ENCODE measurements at regions not wholly inside any gene's neighbourhood (a gene's known extent, or its start where the extent isn't known, plus 50 kb on each side); places are given as distances from the start of the nearest gene placed in this dataset.

DNA sequence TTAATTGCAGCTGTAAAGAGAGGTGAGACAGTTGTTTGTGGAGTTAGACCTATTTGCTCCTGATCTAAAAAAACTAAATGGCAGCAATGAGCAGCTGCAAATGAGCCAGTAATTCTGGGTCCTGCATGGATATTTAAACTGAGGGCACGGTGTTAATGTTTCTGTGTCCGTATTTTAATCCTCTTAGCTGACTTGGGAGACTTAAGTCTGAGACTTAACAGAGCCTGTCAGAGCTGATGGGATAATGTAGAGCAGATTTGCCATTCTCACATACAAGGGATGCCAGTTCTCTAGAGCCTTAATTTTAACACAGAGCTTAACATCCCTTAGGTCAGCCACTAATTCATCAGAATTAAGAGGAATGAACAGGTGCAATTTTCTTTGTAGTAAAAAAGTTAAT lies 178.6 kb upstream of the PDE3A start:
- no peaks in the 10 kb centered on the region for H3K36me3 Mint-ChIP-seq
- TF ChIP-seq RELA (CRISPR knock-in tag; IDR thresholded peaks at IDR 0.05; ENCODE audit: borderline replicate concordance) (no peak), ZNF317 (CRISPR knock-in tag; IDR thresholded peaks at IDR 0.05; ENCODE audit: borderline replicate concordance, low read depth) (no peak), ZNF232 (CRISPR knock-in tag; IDR thresholded peaks at IDR 0.05) (no peak), OVOL2 (CRISPR knock-in tag; IDR thresholded peaks at IDR 0.05; ENCODE audit: borderline replicate concordance) (no peak)
- TF ChIP-seq, protein P1, sequence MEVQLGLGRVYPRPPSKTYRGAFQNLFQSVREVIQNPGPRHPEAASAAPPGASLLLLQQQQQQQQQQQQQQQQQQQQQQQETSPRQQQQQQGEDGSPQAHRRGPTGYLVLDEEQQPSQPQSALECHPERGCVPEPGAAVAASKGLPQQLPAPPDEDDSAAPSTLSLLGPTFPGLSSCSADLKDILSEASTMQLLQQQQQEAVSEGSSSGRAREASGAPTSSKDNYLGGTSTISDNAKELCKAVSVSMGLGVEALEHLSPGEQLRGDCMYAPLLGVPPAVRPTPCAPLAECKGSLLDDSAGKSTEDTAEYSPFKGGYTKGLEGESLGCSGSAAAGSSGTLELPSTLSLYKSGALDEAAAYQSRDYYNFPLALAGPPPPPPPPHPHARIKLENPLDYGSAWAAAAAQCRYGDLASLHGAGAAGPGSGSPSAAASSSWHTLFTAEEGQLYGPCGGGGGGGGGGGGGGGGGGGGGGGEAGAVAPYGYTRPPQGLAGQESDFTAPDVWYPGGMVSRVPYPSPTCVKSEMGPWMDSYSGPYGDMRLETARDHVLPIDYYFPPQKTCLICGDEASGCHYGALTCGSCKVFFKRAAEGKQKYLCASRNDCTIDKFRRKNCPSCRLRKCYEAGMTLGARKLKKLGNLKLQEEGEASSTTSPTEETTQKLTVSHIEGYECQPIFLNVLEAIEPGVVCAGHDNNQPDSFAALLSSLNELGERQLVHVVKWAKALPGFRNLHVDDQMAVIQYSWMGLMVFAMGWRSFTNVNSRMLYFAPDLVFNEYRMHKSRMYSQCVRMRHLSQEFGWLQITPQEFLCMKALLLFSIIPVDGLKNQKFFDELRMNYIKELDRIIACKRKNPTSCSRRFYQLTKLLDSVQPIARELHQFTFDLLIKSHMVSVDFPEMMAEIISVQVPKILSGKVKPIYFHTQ (CRISPR knock-in tag; IDR thresholded peaks at IDR 0.05), result no peak
- no peaks in the 10 kb centered on the region for H3K9me3 Mint-ChIP-seq
- DNase-seq (ENCODE audit: low spot score), result no peak
- ATAC-seq, result no peak
- H3K4me3 Mint-ChIP-seq, result no peak overlapping the region
- no peaks in the 10 kb centered on the region for H3K27me3 Mint-ChIP-seq (ENCODE audit: low read depth)
- no peak overlapping the region for H3K27ac Mint-ChIP-seq
- CTCF ChIA-PET, result no interaction called here
- H3K4me1 Mint-ChIP-seq, result peaks cover 7% of the 10 kb centered on the region
- POLR2A ChIA-PET, result interaction anchor here (0.5 kb wide), 1 partner anchor 132 kb away, joined by 3 read pairs; no protein-coding TSS in a partner anchor

DNA sequence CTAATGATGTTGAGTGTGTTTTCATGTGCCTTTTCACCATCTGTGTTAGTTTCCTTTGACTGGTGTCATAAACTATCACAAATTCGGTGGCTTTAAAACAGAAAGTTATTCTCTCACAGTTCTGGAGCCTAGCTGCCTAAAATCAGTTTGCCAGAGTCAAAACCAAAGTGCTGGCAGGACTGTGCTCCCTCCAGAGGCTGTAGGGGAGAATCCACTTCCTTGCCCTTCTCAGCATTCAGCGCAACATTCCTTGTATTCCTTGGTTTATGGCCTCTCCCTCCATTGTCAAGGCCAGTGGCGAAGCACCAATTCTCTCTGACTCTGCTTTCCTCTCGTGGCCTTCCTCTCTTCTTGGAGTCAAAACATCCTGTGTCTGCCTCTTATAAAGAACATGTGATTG lies 174.2 kb upstream of the PDE3A start:
- peak; percentile 46 for DNase-seq (ENCODE audit: low spot score)
- Mint-ChIP-seq H3K27me3 (ENCODE audit: low read depth) (no peaks in the 10 kb centered on the region), H3K27ac (peak overlapping the region; percentile 23; the same call in 1 of the 2 replicates), H3K4me1 (0 out of 2 replicates have a peak, but pooled peaks cover 2% of the 10 kb centered on the region), H3K36me3 (no peaks in the 10 kb centered on the region), H3K9me3 (no peaks in the 10 kb centered on the region), H3K4me3 (no peak overlapping the region)
- CTCF ChIA-PET, result interaction anchor here (1.4 kb wide), 1 partner anchor 278 kb away, joined by 8 read pairs; no protein-coding TSS in a partner anchor
- TF ChIP-seq, protein P2, sequence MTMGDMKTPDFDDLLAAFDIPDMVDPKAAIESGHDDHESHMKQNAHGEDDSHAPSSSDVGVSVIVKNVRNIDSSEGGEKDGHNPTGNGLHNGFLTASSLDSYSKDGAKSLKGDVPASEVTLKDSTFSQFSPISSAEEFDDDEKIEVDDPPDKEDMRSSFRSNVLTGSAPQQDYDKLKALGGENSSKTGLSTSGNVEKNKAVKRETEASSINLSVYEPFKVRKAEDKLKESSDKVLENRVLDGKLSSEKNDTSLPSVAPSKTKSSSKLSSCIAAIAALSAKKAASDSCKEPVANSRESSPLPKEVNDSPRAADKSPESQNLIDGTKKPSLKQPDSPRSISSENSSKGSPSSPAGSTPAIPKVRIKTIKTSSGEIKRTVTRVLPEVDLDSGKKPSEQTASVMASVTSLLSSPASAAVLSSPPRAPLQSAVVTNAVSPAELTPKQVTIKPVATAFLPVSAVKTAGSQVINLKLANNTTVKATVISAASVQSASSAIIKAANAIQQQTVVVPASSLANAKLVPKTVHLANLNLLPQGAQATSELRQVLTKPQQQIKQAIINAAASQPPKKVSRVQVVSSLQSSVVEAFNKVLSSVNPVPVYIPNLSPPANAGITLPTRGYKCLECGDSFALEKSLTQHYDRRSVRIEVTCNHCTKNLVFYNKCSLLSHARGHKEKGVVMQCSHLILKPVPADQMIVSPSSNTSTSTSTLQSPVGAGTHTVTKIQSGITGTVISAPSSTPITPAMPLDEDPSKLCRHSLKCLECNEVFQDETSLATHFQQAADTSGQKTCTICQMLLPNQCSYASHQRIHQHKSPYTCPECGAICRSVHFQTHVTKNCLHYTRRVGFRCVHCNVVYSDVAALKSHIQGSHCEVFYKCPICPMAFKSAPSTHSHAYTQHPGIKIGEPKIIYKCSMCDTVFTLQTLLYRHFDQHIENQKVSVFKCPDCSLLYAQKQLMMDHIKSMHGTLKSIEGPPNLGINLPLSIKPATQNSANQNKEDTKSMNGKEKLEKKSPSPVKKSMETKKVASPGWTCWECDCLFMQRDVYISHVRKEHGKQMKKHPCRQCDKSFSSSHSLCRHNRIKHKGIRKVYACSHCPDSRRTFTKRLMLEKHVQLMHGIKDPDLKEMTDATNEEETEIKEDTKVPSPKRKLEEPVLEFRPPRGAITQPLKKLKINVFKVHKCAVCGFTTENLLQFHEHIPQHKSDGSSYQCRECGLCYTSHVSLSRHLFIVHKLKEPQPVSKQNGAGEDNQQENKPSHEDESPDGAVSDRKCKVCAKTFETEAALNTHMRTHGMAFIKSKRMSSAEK (CRISPR knock-in tag; IDR thresholded peaks at IDR 0.05; ENCODE audit: borderline replicate concordance), result no peak
- TF ChIP-seq FOXP1 (CRISPR knock-in tag; IDR thresholded peaks at IDR 0.05; ENCODE audit: borderline replicate concordance) (no peak), NFE2L1 (CRISPR knock-in tag; IDR thresholded peaks at IDR 0.05) (no peak), JUN (CRISPR knock-in tag; IDR thresholded peaks at IDR 0.05) (no peak), ELF4 (CRISPR knock-in tag; IDR thresholded peaks at IDR 0.05; ENCODE audit: low read depth) (no peak)
- TF ChIP-seq, protein P3, sequence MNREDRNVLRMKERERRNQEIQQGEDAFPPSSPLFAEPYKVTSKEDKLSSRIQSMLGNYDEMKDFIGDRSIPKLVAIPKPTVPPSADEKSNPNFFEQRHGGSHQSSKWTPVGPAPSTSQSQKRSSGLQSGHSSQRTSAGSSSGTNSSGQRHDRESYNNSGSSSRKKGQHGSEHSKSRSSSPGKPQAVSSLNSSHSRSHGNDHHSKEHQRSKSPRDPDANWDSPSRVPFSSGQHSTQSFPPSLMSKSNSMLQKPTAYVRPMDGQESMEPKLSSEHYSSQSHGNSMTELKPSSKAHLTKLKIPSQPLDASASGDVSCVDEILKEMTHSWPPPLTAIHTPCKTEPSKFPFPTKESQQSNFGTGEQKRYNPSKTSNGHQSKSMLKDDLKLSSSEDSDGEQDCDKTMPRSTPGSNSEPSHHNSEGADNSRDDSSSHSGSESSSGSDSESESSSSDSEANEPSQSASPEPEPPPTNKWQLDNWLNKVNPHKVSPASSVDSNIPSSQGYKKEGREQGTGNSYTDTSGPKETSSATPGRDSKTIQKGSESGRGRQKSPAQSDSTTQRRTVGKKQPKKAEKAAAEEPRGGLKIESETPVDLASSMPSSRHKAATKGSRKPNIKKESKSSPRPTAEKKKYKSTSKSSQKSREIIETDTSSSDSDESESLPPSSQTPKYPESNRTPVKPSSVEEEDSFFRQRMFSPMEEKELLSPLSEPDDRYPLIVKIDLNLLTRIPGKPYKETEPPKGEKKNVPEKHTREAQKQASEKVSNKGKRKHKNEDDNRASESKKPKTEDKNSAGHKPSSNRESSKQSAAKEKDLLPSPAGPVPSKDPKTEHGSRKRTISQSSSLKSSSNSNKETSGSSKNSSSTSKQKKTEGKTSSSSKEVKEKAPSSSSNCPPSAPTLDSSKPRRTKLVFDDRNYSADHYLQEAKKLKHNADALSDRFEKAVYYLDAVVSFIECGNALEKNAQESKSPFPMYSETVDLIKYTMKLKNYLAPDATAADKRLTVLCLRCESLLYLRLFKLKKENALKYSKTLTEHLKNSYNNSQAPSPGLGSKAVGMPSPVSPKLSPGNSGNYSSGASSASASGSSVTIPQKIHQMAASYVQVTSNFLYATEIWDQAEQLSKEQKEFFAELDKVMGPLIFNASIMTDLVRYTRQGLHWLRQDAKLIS (CRISPR knock-in tag; IDR thresholded peaks at IDR 0.05; ENCODE audit: borderline replicate concordance), result no peak
- POLR2A ChIA-PET, result no interaction called here
- ATAC-seq, result peak; percentile 100

DNA sequence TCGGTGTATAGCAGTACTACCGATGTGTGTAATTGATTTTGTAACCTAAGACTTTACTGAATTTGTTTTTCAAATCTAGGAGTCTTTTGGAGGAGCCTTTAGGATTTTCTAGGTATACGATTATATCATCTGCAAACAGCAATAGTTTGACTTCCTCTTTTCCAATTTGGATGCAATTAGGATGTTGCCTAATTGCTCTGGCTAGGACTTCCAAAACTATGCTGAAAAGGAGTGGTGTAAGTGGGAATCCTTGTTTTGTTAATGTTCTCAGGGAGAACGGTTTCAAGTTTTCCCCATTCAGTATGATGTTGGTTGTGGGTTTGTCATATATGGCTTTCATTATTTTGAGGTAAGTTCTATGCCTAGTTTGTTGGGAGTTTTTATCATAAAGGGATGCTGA lies 171.6 kb upstream of the PDE3A start:
- Mint-ChIP-seq H3K4me1 (peaks cover 8% of the 10 kb centered on the region; the same call in 1 of the 2 replicates), H3K27ac (no peak overlapping the region), H3K27me3 (ENCODE audit: low read depth) (no peaks in the 10 kb centered on the region), H3K36me3 (no peaks in the 10 kb centered on the region), H3K4me3 (no peak overlapping the region), H3K9me3 (peaks cover 11% of the 10 kb centered on the region; the same call in 1 of the 2 replicates)
- no peak for ATAC-seq
- TF ChIP-seq NR1H2 (CRISPR knock-in tag; IDR thresholded peaks at IDR 0.05), result no peak
- TF ChIP-seq, protein P4, sequence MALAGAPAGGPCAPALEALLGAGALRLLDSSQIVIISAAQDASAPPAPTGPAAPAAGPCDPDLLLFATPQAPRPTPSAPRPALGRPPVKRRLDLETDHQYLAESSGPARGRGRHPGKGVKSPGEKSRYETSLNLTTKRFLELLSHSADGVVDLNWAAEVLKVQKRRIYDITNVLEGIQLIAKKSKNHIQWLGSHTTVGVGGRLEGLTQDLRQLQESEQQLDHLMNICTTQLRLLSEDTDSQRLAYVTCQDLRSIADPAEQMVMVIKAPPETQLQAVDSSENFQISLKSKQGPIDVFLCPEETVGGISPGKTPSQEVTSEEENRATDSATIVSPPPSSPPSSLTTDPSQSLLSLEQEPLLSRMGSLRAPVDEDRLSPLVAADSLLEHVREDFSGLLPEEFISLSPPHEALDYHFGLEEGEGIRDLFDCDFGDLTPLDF (CRISPR knock-in tag; IDR thresholded peaks at IDR 0.05), result no peak
- POLR2A ChIA-PET, result no interaction called here
- CTCF ChIA-PET, result no interaction called here
- no peak for DNase-seq (ENCODE audit: low spot score)
